AG20443 (cell line): ENCODE measurements at regions not wholly inside any gene's neighbourhood (a gene's known extent, or its start where the extent isn't known, plus 50 kb on each side); places are given as distances from the start of the nearest gene placed in this dataset.

ENCODE experiments used
- DNase-seq: peaks from one replicate; pipeline ENCODE4 v3.0.0; 2012; ENCODE audit warnings: low spot score, mixed read lengths

GRCh38 chr10:4053940-4054339, 268.9 kb upstream of the KLF6 start:
- DNase-seq = no peak

- no peak for DNase-seq
These were observed 266.7 kb upstream of the KLF6 start for GRCh38 chr10:4051641-4052151.

GRCh38 chr10:4051011-4051640, 266.1 kb upstream of the KLF6 start:
- DNase-seq = peak; percentile 39

- no peak for DNase-seq
These were observed 265.1 kb upstream of the KLF6 start for GRCh38 chr10:4050061-4050460.

GRCh38 chr10:4049348-4049747, 264.3 kb upstream of the KLF6 start:
- no peak for DNase-seq

GRCh38 chr10:4048236-4048864, 263.3 kb upstream of the KLF6 start:
- no peak for DNase-seq

GRCh38 chr10:4046712-4047354, 261.8 kb upstream of the KLF6 start:
- no peak for DNase-seq

GRCh38 chr10:4046030-4046429, 261.0 kb upstream of the KLF6 start:
- no peak for DNase-seq

- DNase-seq = no peak
These were observed 259.1 kb upstream of the KLF6 start for GRCh38 chr10:4043897-4044665.

GRCh38 chr10:4041635-4042034, 256.6 kb upstream of the KLF6 start:
- no peak for DNase-seq

- no peak for DNase-seq
These were observed 253.0 kb upstream of the KLF6 start for GRCh38 chr10:4038000-4038399.

- DNase-seq = no peak
These were observed 250.6 kb upstream of the KLF6 start for GRCh38 chr10:4035599-4035945.

GRCh38 chr10:4034907-4035598, 250.0 kb upstream of the KLF6 start:
- peak; percentile 60 for DNase-seq

- DNase-seq = no peak
These were observed 248.4 kb upstream of the KLF6 start for GRCh38 chr10:4033341-4033896.

GRCh38 chr10:4029866-4030265, 244.9 kb upstream of the KLF6 start:
- DNase-seq = no peak

- no peak for DNase-seq
These were observed 244.0 kb upstream of the KLF6 start for GRCh38 chr10:4028854-4029583.

GRCh38 chr10:4028027-4028471, 243.0 kb upstream of the KLF6 start:
- peak; percentile 45 for DNase-seq

- no peak for DNase-seq
These were observed 240.3 kb upstream of the KLF6 start for GRCh38 chr10:4025339-4025738.

- DNase-seq = no peak
These were observed 239.7 kb upstream of the KLF6 start for GRCh38 chr10:4024516-4025245.

GRCh38 chr10:4024027-4024426, 239.0 kb upstream of the KLF6 start:
- no peak for DNase-seq
